ENCODE measurements at regions not wholly inside any gene's neighbourhood (a gene's known extent, or its start where the extent isn't known, plus 50 kb on each side); places are given as distances from the start of the nearest gene placed in this dataset.

GRCh38 chr4:30821275-30821674, 101.1 kb downstream of the PCDH7 start:
- Histone ChIP-seq H3K27ac (no peak overlapping the region), H3K9me3 (no peaks in the 10 kb centered on the region), H3K4me1 (peaks cover 0 to 28% (median 0%) of the 10 kb centered on the region in 9 donors), H3K36me3 (no peaks in the 10 kb centered on the region), H3K4me3 (no peak overlapping the region), H3K27me3 (no peaks in the 10 kb centered on the region)
- no peak for TF ChIP-seq CTCF (IDR thresholded peaks at IDR 0.05)
- no peak for DNase-seq
- WGBS, 2 donors: 90 to 93% methylated on average over 4 of the region's 4 CpGs
- ATAC-seq: no peak
- intact Hi-C loops (cut with DNase I): no loop called here

- ATAC-seq (peak in 6 of 8 donors; percentile 44 to 83 (median 70)), DNase-seq (no peak)
- Histone ChIP-seq H3K9me3 (no peaks in the 10 kb centered on the region), H3K4me3 (peak overlapping the region in 3 of 10 donors; percentile 2 to 20 (median 7)), H3K36me3 (no peaks in the 10 kb centered on the region), H3K27ac (peak overlapping the region in 2 of 10 donors; percentile 13 to 33), H3K4me1 (peaks cover 0 to 28% (median 0%) of the 10 kb centered on the region in 9 donors), H3K27me3 (no peaks in the 10 kb centered on the region)
- intact Hi-C loops (cut with DNase I): no loop called here
- WGBS, 2 donors: 45 to 49% methylated on average over 12 of the region's 12 CpGs
- no peak for TF ChIP-seq CTCF (IDR thresholded peaks at IDR 0.05)
Measured at GRCh38 chr4:30821859-30822612, 101.9 kb downstream of the PCDH7 start.

GRCh38 chr4:30822911-30823551, 102.9 kb downstream of the PCDH7 start:
- peak overlapping the region in 2 of 10 donors; percentile 4 to 13 for H3K27ac ChIP-seq
- H3K27me3 ChIP-seq: no peaks in the 10 kb centered on the region
- no peak for DNase-seq
- no peaks in the 10 kb centered on the region for H3K36me3 ChIP-seq
- H3K9me3 ChIP-seq: no peaks in the 10 kb centered on the region
- 53 to 59% methylated on average over 10 of the region's 10 CpGs for WGBS, 2 donors
- peak overlapping the region in 4 of 10 donors; percentile 2 to 20 (median 6) for H3K4me3 ChIP-seq
- peaks cover 0 to 20% (median 0%) of the 10 kb centered on the region in 9 donors for H3K4me1 ChIP-seq
- intact Hi-C loops (cut with DNase I): no loop called here
- no peak for TF ChIP-seq CTCF (IDR thresholded peaks at IDR 0.05)
- ATAC-seq: peak in 5 of 8 donors; percentile 46 to 63 (median 50)

- Histone ChIP-seq H3K4me1 (peaks cover 0 to 18% (median 0%) of the 10 kb centered on the region in 9 donors), H3K27ac (no peak overlapping the region), H3K36me3 (no peaks in the 10 kb centered on the region), H3K4me3 (no peak overlapping the region), H3K9me3 (no peaks in the 10 kb centered on the region), H3K27me3 (no peaks in the 10 kb centered on the region)
- ATAC-seq (no peak), DNase-seq (no peak)
- intact Hi-C loops (cut with DNase I): no loop called here
- no peak for TF ChIP-seq CTCF (IDR thresholded peaks at IDR 0.05)
- WGBS, 2 donors: 88 to 92% methylated on average over 1 of the region's 1 CpG
Measured at GRCh38 chr4:30825008-30825770, 105.0 kb downstream of the PCDH7 start.
